Muscle of arm (tissue), 1 donor: ENCODE measurements at regions not wholly inside any gene's neighbourhood (a gene's known extent, or its start where the extent isn't known, plus 50 kb on each side); places are given as distances from the start of the nearest gene placed in this dataset.
A peak's percentile ranks its signal among the peaks of the same experiment; 100 is the strongest.

Experiments used
- DNase-seq: peaks from one replicate; pipeline ENCODE4 v3.0.0-alpha.2; 2013

GRCh38 chr3:13954741-13955483, 75.0 kb upstream of the WNT7A start:
- DNase-seq = no peak

- no peak for DNase-seq
These were observed 74.4 kb upstream of the WNT7A start for GRCh38 chr3:13954266-13954665.

- no peak for DNase-seq
These were observed 71.3 kb upstream of the WNT7A start for GRCh38 chr3:13951184-13951583.

DNA sequence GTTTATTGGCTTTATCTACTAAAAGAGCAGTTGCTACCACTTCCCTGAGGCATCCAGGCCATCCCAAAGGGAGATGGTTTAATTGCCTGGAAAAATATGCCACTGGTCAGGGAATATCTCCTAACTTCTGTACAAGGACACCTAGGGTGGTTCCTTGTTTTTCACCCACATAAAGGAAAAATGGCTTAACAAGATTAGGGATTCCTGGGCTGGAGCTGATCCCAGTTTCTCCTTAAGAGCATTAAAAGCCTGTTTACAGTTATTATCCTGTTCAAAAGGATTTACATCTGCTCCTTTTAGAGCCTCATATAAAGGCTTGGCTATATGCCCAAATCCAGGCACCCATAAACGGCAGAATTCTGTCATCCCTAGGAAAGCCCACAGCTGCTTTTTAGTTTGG, 70.2 kb upstream of the WNT7A start:
- no peak for DNase-seq

DNA sequence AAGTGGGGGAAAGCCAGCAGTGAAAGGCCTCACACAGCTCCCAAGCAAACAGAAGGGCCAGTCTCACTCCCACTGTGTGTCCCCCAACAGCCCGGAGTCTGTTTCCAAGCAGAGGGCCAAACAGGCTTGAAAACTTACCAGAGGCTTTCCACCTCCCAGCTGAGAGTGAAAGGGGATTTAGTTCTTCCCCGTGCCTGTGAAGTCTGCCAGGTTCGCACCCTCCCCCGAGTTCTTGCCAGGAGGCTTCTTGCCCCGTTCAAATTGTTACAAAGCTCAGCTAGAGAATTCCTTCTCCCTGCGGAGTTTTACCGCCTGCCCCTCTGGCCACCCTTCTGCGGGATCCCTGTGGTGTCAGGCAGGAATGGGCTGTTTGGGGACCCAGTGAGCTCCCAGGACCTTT, 68.0 kb upstream of the WNT7A start:
- no peak for DNase-seq

DNA sequence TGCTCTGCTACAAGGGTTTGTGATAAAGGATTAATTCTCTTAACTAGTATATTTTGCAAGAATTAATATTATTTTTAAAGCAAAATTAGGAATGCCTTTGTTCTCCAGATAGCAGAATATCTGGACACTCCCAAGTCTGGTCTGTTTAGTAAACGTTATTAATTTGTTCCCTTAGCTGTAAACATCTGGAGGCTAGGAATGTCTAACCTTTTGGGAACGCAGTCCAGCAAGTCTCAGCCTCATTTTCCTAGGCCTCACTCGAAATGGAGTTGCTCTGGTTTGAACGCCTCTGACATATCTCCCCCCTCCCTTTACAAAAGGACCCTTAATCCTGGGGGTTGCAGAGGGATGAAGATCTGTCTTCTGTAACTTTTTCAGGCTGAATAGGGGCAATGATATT, 59.3 kb upstream of the WNT7A start:
- DNase-seq = no peak

- no peak for DNase-seq
These were observed 57.3 kb upstream of the WNT7A start for GRCh38 chr3:13937131-13937530.

DNA sequence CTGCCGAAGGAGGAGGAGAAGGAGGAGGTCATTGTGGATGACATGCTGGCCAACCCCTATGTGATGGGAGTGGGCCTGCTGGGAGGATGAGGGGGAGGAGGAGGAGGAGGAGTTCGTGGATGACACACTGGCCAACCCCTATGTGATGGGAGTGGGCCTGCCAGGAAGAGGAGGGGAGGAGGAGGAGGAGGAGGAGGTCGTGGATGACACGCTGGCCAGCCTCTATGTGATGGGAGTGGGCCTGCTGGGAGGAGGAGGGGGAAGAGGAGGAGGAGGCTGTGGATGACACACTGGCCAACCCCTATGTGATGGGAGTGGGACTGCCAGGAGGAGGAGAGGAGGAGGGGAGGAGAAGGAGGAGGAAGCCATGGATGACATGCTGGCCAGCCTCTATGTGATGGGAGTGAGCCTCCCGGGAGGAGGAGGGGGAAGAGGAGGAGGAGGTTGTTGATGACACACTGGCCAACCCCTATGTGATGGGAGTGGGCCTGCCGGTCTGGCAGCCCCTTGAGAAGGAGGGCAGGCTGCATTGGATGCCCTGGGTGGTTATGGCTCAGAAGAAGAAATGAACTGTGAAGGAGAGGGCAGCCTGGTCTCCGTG, 55.7 kb upstream of the WNT7A start:
- no peak for DNase-seq

- DNase-seq = no peak
These were observed 54.9 kb upstream of the WNT7A start for GRCh38 chr3:13934813-13935212.

DNA sequence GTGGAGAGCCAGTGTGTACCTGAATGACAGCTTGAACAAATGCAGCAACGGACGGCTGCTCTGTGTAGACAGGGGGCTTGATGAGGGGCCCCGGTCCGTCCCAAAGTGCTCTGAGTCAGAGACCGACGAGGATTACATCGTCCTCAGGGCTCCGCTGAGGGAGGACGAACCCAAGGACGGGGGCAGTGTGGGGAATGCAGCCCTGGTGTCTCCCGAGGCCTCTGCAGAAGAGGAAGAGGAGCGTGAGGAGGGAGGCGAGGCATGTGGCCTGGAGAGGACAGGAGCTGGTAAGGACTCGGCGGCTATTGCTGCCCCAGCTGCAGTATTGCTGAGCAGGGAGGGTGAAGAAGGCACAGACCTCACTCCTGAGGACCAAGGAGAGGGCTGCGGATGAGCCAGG, 54.4 kb upstream of the WNT7A start:
- DNase-seq = no peak

DNA sequence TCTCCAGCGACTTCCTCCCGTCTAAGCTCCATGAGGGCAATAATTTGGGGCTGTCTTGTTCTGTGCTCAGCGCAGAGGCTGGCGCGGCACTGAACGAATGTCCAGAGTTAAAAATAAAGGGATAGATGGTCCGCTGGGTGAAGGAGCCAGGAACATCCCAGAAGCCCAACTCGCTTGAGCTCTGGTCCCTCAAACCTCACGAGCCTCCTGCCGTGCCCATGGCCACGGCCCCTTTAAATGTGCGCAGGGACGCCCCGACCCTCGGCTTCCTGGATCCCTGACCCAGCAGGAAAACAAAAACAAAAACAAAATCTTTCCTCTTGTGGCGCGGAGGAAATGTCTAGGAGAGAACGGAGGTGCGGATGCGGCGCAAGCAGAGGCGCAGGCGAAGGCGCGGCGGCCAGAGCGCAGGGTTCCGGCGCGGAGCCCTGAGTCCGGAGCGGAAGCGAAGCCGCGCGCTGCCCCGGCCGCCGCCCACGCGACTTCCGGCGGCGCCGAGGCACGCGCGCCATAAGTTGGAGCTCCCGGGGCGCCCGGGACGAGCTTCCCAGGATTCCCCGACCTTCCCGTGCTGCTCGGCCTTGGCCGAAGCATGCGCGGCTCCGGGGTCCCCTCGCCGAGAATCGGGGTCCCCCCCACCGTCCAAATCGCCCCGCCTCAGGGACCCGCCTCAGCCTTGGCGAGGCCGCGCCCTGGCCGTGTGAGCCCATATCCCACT, 52.9 kb upstream of the WNT7A start:
- DNase-seq = peak; percentile 25

DNA sequence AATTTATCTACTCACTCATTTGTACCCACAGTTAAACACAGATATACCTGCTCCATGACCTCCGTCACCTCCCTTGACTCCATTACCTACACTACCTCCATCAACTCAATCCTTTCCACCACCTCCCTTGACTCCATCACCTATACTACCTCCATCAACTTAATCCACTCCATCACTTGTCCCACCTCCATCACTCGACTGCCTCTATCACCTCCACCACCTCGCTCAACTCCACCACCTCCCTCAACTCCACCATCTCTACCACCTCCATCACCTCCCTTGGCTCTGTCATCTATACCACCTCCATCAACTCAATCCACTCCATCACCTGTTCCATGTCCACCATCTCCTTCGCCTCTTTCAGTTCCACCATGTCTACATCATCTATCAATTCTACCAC, 51.3 kb upstream of the WNT7A start:
- no peak for DNase-seq
